Loucy (cell line): ENCODE measurements at regions not wholly inside any gene's neighbourhood (a gene's known extent, or its start where the extent isn't known, plus 50 kb on each side); places are given as distances from the start of the nearest gene placed in this dataset.

ENCODE experiments used
- CTCF ChIP-seq: fragments of 200-600 bp; sonication (generic); conservative IDR thresholded peaks from 2 replicates; pipeline ENCODE4 v1.5.1; 2014; ENCODE audit warnings: mild to moderate bottlenecking, antibody characterized with exemption, low read length
- EZH2phosphoT487 ChIP-seq: fragments of 200-600 bp; IDR thresholded peaks from 2 replicates; pipeline ENCODE4 v1.6.1; 2018; ENCODE audit warnings: antibody characterized with exemption, mild to moderate bottlenecking, moderate library complexity, borderline replicate concordance

- TF ChIP-seq CTCF (no peak), EZH2phosphoT487 (no peak)
These were observed 51.3 kb upstream of the SETBP1 start for GRCh38 chr18:44629406-44629805.
